ENCODE measurements at regions not wholly inside any gene's neighbourhood (a gene's known extent, or its start where the extent isn't known, plus 50 kb on each side); places are given as distances from the start of the nearest gene placed in this dataset.
"Not testable (repeated sequence)": the region's sequence is repeated elsewhere in the genome, so short reads cannot be mapped to it uniquely, and the experiment has no call there.

DNA sequence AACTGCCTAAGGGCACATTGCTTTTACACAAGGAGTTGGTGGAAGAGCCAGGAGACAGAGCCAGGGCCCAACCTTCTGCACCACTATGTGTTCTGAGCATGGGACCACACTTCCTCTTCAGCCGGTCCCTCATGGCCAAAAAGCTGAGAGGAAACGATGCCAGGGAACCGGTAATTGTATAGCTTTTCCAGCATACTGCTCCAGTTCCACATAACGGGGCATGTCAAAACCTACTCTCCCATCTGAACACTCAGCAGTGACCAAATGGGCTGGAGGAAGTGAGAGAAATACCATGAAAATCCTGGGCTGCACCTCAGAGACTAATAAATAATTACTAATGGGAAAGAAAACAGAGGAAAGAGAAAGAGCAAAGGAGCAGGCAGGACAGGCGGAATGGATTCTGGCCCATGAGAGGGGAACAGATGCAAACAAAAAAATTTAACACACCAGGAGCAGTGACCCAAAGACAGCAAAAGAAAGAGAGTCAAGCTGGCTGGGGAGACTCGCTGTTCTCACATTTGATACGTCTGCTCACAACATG is 52.0 kb upstream of the BMP2 start:
- no peak for DNase-seq (ENCODE audit: low spot score)

DNA sequence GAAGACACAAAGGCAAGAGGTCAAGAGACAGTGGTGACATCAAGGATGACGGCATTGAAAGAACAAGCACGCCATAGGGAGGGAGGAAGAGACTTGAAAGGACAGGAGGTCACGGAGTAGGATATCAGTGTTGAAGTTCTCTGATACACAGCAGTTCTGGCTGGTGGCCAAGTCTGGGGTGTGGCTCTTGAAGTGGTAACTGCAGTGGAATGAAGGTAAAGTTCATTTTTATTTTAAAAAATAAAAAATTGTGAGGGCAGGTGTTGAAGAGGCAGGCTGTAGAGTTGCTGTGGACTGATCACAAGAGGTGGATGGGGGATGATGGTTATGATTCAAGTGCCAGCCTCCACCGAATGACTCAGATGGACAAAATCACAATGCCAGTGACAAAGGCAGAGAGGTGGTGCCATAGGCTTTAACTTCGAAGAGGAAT is 53.2 kb upstream of the BMP2 start:
- DNase-seq (ENCODE audit: low spot score): peak; percentile 23

GRCh38 chr20:6711951-6712649 is 55.4 kb upstream of the BMP2 start:
- no peak for DNase-seq (ENCODE audit: low spot score)

DNA sequence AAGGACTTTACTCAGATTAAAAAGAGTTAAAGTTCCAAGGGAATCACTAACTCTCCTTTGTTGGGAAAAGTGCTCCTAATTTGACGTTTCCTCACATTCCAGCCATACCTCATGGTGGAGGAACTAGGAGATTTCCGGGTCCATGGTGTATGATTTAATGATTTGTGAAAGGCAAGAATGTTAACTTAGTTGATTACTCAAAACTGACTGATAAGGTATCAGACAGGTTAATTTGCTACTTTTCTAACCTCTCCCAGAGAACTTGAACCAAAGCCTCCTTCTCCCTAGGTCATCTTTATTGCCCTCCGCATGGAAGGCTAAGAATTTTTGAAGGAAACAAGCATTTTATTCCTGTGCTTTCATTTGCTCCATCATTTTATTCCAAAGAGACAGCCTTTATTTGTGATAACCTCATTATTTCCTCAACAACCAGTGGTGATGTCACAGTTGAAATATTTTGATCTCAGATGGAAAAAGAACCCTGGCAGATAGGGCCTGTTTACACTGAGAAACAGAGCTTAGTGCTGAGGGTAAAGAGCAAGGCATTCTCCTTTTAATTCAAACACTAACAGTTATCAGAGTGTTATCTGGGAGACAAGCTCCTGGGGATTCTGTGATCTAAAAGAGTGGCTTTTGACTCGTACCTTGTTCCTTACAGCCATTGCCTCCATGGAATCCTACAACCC is 57.4 kb upstream of the BMP2 start:
- no peak for DNase-seq (ENCODE audit: low spot score)

- DNase-seq (ENCODE audit: low spot score): peak; percentile 39
These were observed 59.5 kb upstream of the BMP2 start for GRCh38 chr20:6708010-6708409.

DNA sequence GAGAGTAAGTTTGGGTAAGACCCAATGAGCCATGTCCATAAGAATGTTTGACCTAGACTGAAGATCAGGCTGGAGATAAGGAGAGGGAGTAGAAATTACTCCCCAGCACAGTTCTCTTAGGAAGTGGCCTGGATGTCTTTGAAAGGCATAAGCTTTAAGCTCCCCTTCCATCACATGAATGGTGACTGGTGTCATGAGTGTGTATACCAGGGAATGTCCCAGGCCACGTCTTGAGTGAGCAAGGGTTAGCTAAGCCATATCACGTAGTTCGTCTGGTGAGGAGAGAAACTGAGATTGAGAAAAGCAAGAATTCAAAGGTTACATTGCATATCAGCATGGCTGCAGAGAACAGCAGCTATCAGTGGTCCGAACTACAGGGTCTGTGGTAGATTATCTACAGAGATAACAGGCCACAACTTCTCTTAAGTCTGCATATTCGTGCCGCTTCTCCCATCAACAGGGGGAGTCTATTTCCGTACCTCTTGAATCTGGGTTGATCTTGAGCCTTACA is 60.1 kb upstream of the BMP2 start:
- DNase-seq (ENCODE audit: low spot score): no peak

DNA sequence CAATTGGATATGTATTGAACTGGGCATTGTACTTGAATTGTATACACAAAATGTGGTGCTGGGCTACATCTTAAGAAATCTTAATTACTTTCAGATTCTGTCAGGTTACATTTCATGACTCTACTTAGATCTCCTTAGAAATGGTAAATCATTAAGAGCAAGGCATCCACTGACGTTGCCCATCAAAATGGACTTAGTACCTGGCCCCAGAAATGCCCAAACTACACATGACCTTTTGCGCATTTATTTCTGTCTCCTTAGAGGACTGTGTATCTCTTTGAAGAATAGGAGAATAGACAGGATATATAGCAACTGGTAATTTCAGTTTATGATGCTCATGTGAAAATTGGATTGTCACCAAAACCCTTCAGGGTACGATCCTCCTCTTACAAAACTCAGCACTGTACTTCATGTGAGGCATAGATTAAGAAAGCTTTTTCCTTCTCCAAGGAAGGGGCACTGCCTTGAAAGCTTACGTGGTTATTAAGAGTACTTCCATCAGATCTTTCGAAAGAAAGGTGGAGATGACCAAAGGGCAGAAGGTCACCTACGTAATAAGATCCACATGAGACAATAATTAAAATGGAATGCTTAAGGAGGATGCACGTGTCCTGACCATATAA is 61.4 kb upstream of the BMP2 start:
- no peak for DNase-seq (ENCODE audit: low spot score)

- peak; percentile 6 for DNase-seq (ENCODE audit: low spot score)
These were observed 62.2 kb upstream of the BMP2 start for GRCh38 chr20:6705106-6705766.

DNA sequence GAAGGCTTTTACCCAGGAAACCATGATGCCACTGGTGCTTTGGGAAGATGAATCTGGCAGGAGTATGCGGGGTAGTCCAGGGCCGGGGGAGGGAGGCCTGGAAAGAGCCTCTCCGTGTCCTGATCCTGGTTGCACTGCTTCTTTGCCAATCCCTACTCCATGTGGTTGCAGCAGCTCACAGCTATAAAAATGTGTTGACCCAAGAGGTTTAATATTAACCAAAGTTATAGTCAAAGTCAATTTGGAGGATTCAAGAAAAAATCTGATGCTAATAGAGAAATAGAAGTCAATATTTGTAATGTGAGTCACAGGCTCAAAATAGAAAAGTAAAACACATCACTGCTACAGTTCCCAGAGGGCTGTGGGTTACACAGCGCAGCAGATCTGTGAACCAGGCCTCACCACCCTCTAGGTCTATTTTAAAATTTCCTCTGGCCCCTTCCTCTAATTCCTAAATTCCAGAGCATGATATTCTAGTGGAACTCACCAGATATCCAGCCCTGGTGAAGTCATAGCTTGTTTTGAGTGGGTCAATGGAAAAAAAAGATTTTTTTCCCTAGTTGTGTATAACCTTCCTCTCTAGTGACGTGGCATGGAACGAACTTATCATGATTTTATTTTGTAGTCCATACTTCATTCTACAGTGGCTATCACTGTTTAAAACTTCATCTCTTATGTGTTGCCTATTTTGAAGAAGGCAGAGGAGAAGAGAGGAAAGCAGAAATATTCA is 63.2 kb upstream of the BMP2 start:
- no peak for DNase-seq (ENCODE audit: low spot score)

DNA sequence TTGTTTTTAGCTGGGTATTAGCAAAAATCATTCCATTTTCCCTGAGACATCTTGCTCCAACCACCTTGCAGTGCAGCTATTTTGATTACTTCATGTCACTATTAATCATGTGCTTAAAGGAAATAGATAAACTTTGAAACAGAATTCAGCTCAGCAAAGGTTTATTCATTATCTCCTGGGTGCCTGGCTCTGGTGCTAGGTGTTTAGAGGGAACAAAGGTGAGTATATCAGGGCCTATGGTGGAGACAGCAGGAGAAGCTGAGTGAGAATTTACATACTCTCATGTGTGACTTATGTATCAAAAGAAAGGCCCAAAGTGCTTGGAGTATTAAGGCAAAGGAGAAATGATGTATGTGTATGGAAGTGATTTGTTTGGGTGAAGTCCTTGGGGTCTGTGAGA is 63.8 kb upstream of the BMP2 start:
- no peak for DNase-seq (ENCODE audit: low spot score)

DNA sequence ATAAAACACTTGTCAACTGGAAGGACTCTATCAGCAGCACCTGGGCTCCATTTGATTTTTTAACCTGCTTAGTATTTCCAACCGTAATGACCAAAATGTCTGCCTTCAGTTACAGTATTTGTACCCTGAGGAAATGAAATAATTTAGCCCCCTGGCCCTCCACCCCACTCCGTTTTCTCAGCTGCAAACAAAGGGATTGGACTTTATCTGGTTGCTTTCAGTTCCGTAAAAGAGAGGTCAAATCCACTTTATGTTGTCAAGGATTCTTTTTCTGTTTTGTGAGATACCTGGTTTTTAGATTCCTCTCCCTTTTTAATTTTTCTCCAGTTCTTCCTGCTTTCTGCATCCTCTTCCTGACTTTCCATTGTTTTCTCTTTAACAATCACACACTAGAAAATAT is 64.4 kb upstream of the BMP2 start:
- no peak for DNase-seq (ENCODE audit: low spot score)

DNA sequence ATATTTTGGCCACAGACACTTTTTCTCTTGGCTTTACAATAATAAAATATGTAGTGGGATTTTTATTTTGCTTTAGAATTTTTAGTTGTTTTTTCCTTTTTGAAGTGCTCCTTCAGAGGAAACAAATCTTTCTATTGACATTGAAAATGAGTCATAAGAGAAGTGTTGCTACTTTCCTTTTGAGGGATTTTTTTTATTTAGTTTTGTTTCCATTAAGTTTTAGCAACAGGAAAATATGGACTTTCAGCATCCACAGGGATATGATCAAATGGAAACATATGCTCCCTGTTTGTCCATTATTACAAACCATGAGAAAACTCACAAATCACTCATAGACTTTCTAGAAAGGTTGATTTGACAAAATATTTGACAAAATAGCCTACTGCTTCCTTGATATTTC is 65.3 kb upstream of the BMP2 start:
- DNase-seq (ENCODE audit: low spot score): no peak

- no peak for DNase-seq (ENCODE audit: low spot score)
These were observed 66.7 kb upstream of the BMP2 start for GRCh38 chr20:6700563-6701329.

DNA sequence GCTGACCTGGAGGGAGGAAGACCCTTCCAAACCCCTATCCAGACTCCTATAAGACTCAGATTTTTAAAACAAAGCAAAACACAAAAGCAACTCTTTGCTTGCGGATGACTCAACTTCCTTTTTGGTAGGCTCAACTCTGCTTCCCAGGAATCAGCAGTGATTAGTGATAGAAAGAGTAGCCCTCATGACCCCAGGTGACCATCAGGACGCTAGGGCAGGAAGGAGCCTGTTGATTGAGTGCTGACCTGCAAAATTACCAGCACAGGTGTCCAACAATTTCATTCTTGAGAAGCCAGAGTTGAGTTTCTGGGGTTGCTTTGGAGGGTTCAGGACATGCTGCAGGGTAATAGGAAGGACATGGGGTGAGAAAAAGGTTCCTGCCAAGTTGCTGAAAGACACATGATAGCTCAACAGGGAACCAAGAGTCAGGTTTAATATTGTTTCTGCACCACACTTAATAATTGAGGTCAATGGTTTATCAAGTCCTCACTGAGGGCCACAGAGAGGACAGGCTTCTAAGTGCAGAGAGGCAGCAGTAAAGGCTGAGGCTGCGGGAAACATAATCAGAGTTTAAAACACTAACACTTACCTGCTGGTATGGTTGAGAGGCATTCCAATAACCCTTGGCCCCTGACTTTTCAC is 67.4 kb upstream of the BMP2 start:
- no peak for DNase-seq (ENCODE audit: low spot score)

GRCh38 chr20:6698723-6699122 is 68.8 kb upstream of the BMP2 start:
- no peak for DNase-seq (ENCODE audit: low spot score)

- peak; percentile 76 for DNase-seq (ENCODE audit: low spot score)
These were observed 69.4 kb upstream of the BMP2 start for GRCh38 chr20:6698056-6698455.

GRCh38 chr20:6697228-6697972 is 70.1 kb upstream of the BMP2 start:
- no peak for DNase-seq (ENCODE audit: low spot score)

GRCh38 chr20:6696001-6696400 is 71.5 kb upstream of the BMP2 start:
- no peak for DNase-seq (ENCODE audit: low spot score)

DNA sequence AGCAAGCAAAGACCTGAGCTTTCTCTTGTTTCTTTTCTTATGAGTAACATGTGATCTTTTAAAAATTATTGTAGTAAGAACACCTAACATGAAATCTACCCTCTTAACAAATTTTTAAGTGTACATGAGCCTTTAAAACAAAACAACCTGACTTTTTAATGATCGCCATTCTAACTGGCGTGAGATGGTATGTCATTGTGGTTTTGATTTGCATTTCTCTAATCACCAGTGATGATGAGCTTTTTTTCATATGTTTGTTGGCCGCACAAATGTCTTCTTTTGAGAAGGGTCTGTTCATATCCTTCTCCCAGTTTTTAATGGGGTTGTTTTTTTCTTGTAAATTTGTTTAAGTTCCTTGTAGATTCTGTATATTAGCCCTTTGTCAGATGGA is 73.7 kb upstream of the BMP2 start:
- not testable (repeated sequence) for DNase-seq (ENCODE audit: low spot score)
